ENCODE measurements at regions not wholly inside any gene's neighbourhood (a gene's known extent, or its start where the extent isn't known, plus 50 kb on each side); places are given as distances from the start of the nearest gene placed in this dataset.

GRCh38 chr22:25508761-25509321, 55.6 kb upstream of the GRK3 start:
- POLR2A ChIA-PET = no interaction called here
- Histone ChIP-seq H2AFZ (ENCODE audit: low read depth, low read length) (no peak overlapping the region), H3K9me1 (replicated peaks; ENCODE audit: control insufficient read depth, extremely low read depth, insufficient read depth, low read length) (no peaks in the 10 kb centered on the region), H3K27ac (ENCODE audit: insufficient read depth, low read depth, low read length) (no peak overlapping the region), H3K27me3 (ENCODE audit: control insufficient read depth in 2 of 2, insufficient read depth in 2 of 2, low read length in 2 of 2) (no peaks in the 10 kb centered on the region), H3K4me3 (replicated peaks in 1 of 3; ENCODE audit: insufficient read depth in 1 of 3, low read depth in 1 of 3, low read length in 3 of 3) (no peak overlapping the region), H3K9ac (replicated peaks; ENCODE audit: extremely low read depth, insufficient read depth, low read length) (no peak overlapping the region), H3K4me2 (ENCODE audit: insufficient read depth, low read length) (no peak overlapping the region), H4K20me1 (replicated peaks; ENCODE audit: control insufficient read depth, extremely low read depth, insufficient read depth, low read length) (no peaks in the 10 kb centered on the region), H3K9me3 (replicated peaks; ENCODE audit: control insufficient read depth, insufficient read depth, low read length) (no peaks in the 10 kb centered on the region), H3K4me1 (ENCODE audit: control insufficient read depth, extremely low read depth, insufficient read depth, low read length) (no peaks in the 10 kb centered on the region), H3K79me2 (ENCODE audit: control insufficient read depth, insufficient read depth, low read length) (no peaks in the 10 kb centered on the region), H3K36me3 (ENCODE audit: control insufficient read depth in 2 of 2, extremely low read depth in 1 of 2, insufficient read depth in 2 of 2, low read length in 2 of 2) (no peaks in the 10 kb centered on the region)
- DNase-seq (ENCODE audit: low read depth, low spot score) (no peak), FAIRE-seq (no peak)
- intact Hi-C loops (cut with micrococcal nuclease) = no loop called here
- TF ChIP-seq FOS (IDR thresholded peaks at IDR 0.05; ENCODE audit: borderline replicate concordance, insufficient read depth, low read length) = no peak
- no peak for TF ChIP-seq GATA2 (IDR thresholded peaks at IDR 0.05; ENCODE audit: insufficient read depth, insufficient read length, low read depth, low read length)
- no peak for TF ChIP-seq POLR2AphosphoS5 (IDR thresholded peaks at IDR 0.05; ENCODE audit: insufficient read depth, low read depth, low read length)
- TF ChIP-seq MYC (IDR thresholded peaks at IDR 0.05; ENCODE audit: low read depth, low read length) = no peak
- TF ChIP-seq JUN (IDR thresholded peaks at IDR 0.05; ENCODE audit: borderline replicate concordance, insufficient read depth, insufficient read length, low read depth) = no peak
- no peak for TF ChIP-seq EZH2 (IDR thresholded peaks at IDR 0.05; ENCODE audit: borderline replicate concordance, low read depth, low read length, severe bottlenecking)
- no peak for TF ChIP-seq CTCF (IDR thresholded peaks at IDR 0.05; ENCODE audit: extremely low read depth in 1 of 2, insufficient read depth in 1 of 2, low read depth in 1 of 2, low read length in 2 of 2)
- no peak for TF ChIP-seq POLR2A (IDR thresholded peaks at IDR 0.05; ENCODE audit: low read depth, low read length)
- no peak for TF ChIP-seq MAX (IDR thresholded peaks at IDR 0.05; ENCODE audit: insufficient read depth, insufficient read length)
- dilution Hi-C loops (cut with MboI; ENCODE audit: extremely low pct_ligation_motif_present, low sequenced_read_pairs) = no loop called here
- CTCF ChIA-PET = no interaction called here
- no TSS peak for BruUV-seq (replicated peaks)
